K562 (cell line): ENCODE measurements at regions not wholly inside any gene's neighbourhood (a gene's known extent, or its start where the extent isn't known, plus 50 kb on each side); places are given as distances from the start of the nearest gene placed in this dataset.
A peak's percentile ranks its signal among the peaks of the same experiment; 100 is the strongest.

Experiments used
- ATAC-seq: fragments of 200-7000 bp; cut with Tn5 transposase; 3 replicates; pipeline ENCODE4 v1.9.1; 2020; ENCODE audit warnings: moderate library complexity
- BruUV-seq: library from RNA; stranded (reverse); fragments of 400-500 nt; replicated peaks from 2 replicates; lab custom pipeline; 2021; lab: Mats Ljungman, UMichigan
- CTCF ChIA-PET: fragments of 300-600 bp; formaldehyde crosslinking; extraction: SDS; loops from one replicate; lab custom pipeline; 2021; ENCODE audit warnings: low intra/inter-chr PET ratio; lab: Yijun Ruan, JAX
- POLR2A ChIA-PET: fragments of 300-600, 350-650 bp; sonication (Branson Sonifier 250); formaldehyde crosslinking; extraction: SDS; loops from one replicate; lab custom pipeline; 2021; ENCODE audit warnings: antibody characterized with exemption, inconsistent platforms; lab: Yijun Ruan, JAX
- DNase-seq, 4 experiments: peaks; one replicate each; pipeline versions ENCODE4 v3.0.0 to v3.0.0-alpha.2; 2011 to 2018; ENCODE audit warnings: low spot score in 3 of 4, mixed read lengths in 3 of 4; ENCODE audit errors: extremely low read depth in 1 of 4
- FAIRE-seq: peaks from 2 replicates; lab custom pipeline; 2011; peaks lifted over from hg19 to GRCh38; lab: Jason Lieb, UNC
- H2AFZ ChIP-seq: 2 replicates; pipeline ENCODE4 v1.6.0; 2011; ENCODE audit warnings: low read depth, low read length, control low read depth, inconsistent platforms
- H3K27ac ChIP-seq: fragments of 200-600 bp; 3 replicates; pipeline ENCODE4 v1.8.0; 2011; ENCODE audit warnings: low read depth, mild to moderate bottlenecking, control low read depth, inconsistent platforms, low read length, moderate library complexity, mixed read lengths; ENCODE audit errors: extremely low read depth
- H3K27me3 ChIP-seq, 2 experiments: fragments of 300-600 bp in 1 of 2; 2 replicates in 1 of 2; 3 replicates in 1 of 2; pipeline versions ENCODE4 v1.6.0 to v1.8.0; 2011; ENCODE audit warnings: inconsistent platforms in 2 of 2, low read length in 2 of 2, mild to moderate bottlenecking in 1 of 2, mixed read lengths in 1 of 2, moderate library complexity in 1 of 2; ENCODE audit not compliant: control insufficient read depth in 2 of 2, insufficient read depth in 2 of 2
- H3K36me3 ChIP-seq: fragments of 300-600 bp; 3 replicates; pipeline ENCODE4 v1.8.0; 2011; ENCODE audit warnings: mild to moderate bottlenecking, low read length, inconsistent platforms; ENCODE audit not compliant: control insufficient read depth, insufficient read depth
- H3K4me1 ChIP-seq, 2 experiments: fragments of 200-600 bp in 1 of 2; replicated peaks in 1 of 2; 2 replicates in 1 of 2; 3 replicates in 1 of 2; pipeline versions ENCODE4 v1.5.1 to v1.8.0; 2011; ENCODE audit warnings: inconsistent platforms in 2 of 2, low read length in 2 of 2, mild to moderate bottlenecking in 1 of 2, mixed read lengths in 1 of 2, moderate library complexity in 1 of 2; ENCODE audit not compliant: control insufficient read depth in 2 of 2, insufficient read depth in 2 of 2
- H3K4me2 ChIP-seq: 2 replicates; pipeline ENCODE4 v1.6.1; 2011; ENCODE audit warnings: low read length, control low read depth, inconsistent platforms, mixed read lengths; ENCODE audit not compliant: insufficient read depth
- H3K4me3 ChIP-seq: fragments of 200-600 bp; sonication (generic), shearing (Covaris generic); 2 replicates; pipeline ENCODE4 v1.5.1; 2016; ENCODE audit warnings: control low read depth, inconsistent platforms
- H3K79me2 ChIP-seq: fragments of 200-600 bp; 3 replicates; pipeline ENCODE4 v1.8.0; 2011; ENCODE audit warnings: low read length, inconsistent platforms; ENCODE audit not compliant: control insufficient read depth, insufficient read depth
- H3K9ac ChIP-seq, 2 experiments: 2 replicates each; pipeline versions ENCODE4 v1.6.0 to v1.6.1; 2011; ENCODE audit warnings: low read depth in 2 of 2, low read length in 2 of 2, control low read depth in 1 of 2, inconsistent platforms in 1 of 2, mild to moderate bottlenecking in 1 of 2, mixed read lengths in 1 of 2; ENCODE audit not compliant: insufficient read depth in 1 of 2
- H3K9me1 ChIP-seq: one replicate; pipeline ENCODE4 v1.6.0; 2011; ENCODE audit warnings: inconsistent platforms, mild to moderate bottlenecking, low read length, moderate library complexity; ENCODE audit not compliant: control insufficient read depth, insufficient read depth
- H3K9me3 ChIP-seq: replicated peaks from 2 replicates; pipeline ENCODE4 v1.5.1; 2011; ENCODE audit warnings: low read depth, low read length, inconsistent platforms; ENCODE audit not compliant: control insufficient read depth, insufficient read depth
- H4K20me1 ChIP-seq: replicated peaks from 2 replicates; pipeline ENCODE4 v1.6.1; 2011; ENCODE audit warnings: low read length, inconsistent platforms, mixed read lengths; ENCODE audit not compliant: control insufficient read depth, insufficient read depth
- SMARCA5 ChIP-seq: fragments of 450-650 bp; IDR thresholded peaks from 2 replicates; pipeline ENCODE4 v1.6.1; 2016
- ZBTB40 ChIP-seq, 2 experiments: fragments of 450-650 bp in 1 of 2; sonication (generic) in 1 of 2; formaldehyde crosslinking in 1 of 2; IDR thresholded peaks; 2 replicates each; pipeline versions ENCODE4 v1.7.1 to v1.9.0; 2016 to 2022; ENCODE audit warnings: inconsistent platforms in 1 of 2, mild to moderate bottlenecking in 1 of 2, missing genetic modification reagents in 1 of 2
- WGBS: fragments of 100-300 bp; shearing (Covaris generic); methylation state at CpG from one replicate; pipeline ENCODE4 v1.1.6; 2016; ENCODE audit warnings: low coverage, mixed read lengths; ENCODE audit not compliant: insufficient coverage; ENCODE audit errors: missing lambda C conversion rate; 5-methylcytosine and 5-hydroxymethylcytosine counted together
- in situ Hi-C: fragments of 300-500 bp; cut with MboI; formaldehyde crosslinking; loops from 4 replicates; pipeline ENCODE4 v1.15.0; 2018; ENCODE audit warnings: inconsistent platforms, mixed read lengths
- intact Hi-C: fragments of 100-400 bp; cut with micrococcal nuclease; formaldehyde crosslinking; loops from 2 replicates; pipeline ENCODE4 v1.14.2; 2022

GRCh38 chr16:11432856-11433395, 87.7 kb downstream of the RMI2 start:
- H3K36me3 ChIP-seq = no peaks in the 10 kb centered on the region
- no peak overlapping the region for H2AFZ ChIP-seq
- no peaks in the 10 kb centered on the region for H4K20me1 ChIP-seq
- peaks cover 0 to 3% of the 10 kb centered on the region in 2 experiments; a peak in 1 of 5 replicates for H3K4me1 ChIP-seq
- H3K9me3 ChIP-seq = no peaks in the 10 kb centered on the region
- no peak overlapping the region for H3K4me2 ChIP-seq
- FAIRE-seq = no peak
- no peak for DNase-seq
- ATAC-seq = no peak
- no peaks in the 10 kb centered on the region for H3K79me2 ChIP-seq
- no peaks in the 10 kb centered on the region for H3K9me1 ChIP-seq
- no peak overlapping the region for H3K27ac ChIP-seq
- intact Hi-C loops = no loop called here
- WGBS = 0% methylated on average over 4 of the region's 4 CpGs
- ChIA-PET CTCF (no interaction called here), POLR2A (interaction anchor here (0.5 to 1.8 kb wide), 3 partner anchors 8 to 92 kb away, joined by 3 to 5 read pairs (median 3); no protein-coding TSS in a partner anchor)
- TF ChIP-seq SMARCA5 (no peak), ZBTB40 (IDR thresholded peaks at IDR 0.05) (peak; percentile 86), ZBTB40 (CRISPR knock-in tag; IDR thresholded peaks at IDR 0.05) (no peak)
- H3K4me3 ChIP-seq = no peak overlapping the region
- peaks cover 4 to 32% of the 10 kb centered on the region in 2 experiments; a peak in 4 of 5 replicates for H3K27me3 ChIP-seq
- no TSS peak for BruUV-seq
- no peak overlapping the region for H3K9ac ChIP-seq
- in situ Hi-C loops = no loop called here
